ENCODE measurements at regions not wholly inside any gene's neighbourhood (a gene's known extent, or its start where the extent isn't known, plus 50 kb on each side); places are given as distances from the start of the nearest gene placed in this dataset.
A peak's percentile ranks its signal among the peaks of the same experiment; 100 is the strongest.

DNA sequence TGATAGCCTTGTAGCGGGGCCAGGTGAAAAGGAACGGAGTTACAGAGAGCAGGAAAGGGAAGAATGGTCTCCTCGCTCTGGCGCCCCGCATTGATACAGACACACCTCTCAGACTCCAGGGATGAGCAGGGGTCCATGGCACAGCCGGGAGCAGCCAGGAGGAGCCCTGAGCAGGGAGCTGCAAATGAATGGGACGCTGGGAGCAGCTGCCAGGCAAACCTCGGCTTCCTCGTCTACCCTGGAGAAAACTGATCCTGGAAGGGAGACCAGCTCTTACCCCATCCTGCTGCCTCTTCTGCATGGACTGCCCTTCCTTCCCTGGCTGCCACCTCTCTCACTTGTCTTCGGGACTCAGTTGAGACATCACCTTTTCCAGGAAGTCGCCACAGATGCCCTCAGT, 97.3 kb upstream of the MAFB start:
- ATAC-seq (ENCODE audit: poor library complexity) (no peak), DNase-seq (no peak)
- Histone ChIP-seq H3K27ac (ENCODE audit: low read depth in 1 of 2, low read length in 2 of 2) (no peak overlapping the region), H3K36me3 (ENCODE audit: insufficient read depth, low read length) (no peaks in the 10 kb centered on the region), H3K4me1 (ENCODE audit: insufficient read depth, low read length) (peaks cover 4% of the 10 kb centered on the region), H3K9me3 (ENCODE audit: control insufficient read depth in 1 of 2, insufficient read depth in 1 of 2, low read length in 2 of 2) (no peaks in the 10 kb centered on the region), H3K4me3 (ENCODE audit: low read length) (no peak overlapping the region), H3K27me3 (ENCODE audit: control insufficient read depth in 1 of 2, insufficient read depth in 2 of 2, low read length in 2 of 2) (no peaks in the 10 kb centered on the region)
- Mint-ChIP-seq H3K27ac (no peak overlapping the region), H3K36me3 (ENCODE audit: low read depth) (no peaks in the 10 kb centered on the region), H3K27me3 (peaks cover 15% of the 10 kb centered on the region), H3K4me1 (ENCODE audit: low read depth) (no peaks in the 10 kb centered on the region), H3K9me3 (no peaks in the 10 kb centered on the region), H3K4me3 (no peak overlapping the region)
- intact Hi-C loops (cut with DNase I, micrococcal nuclease) = no loop called here
- ChIA-PET POLR2A (no interaction called here), CTCF (no interaction called here)
- TF ChIP-seq, protein P1, sequence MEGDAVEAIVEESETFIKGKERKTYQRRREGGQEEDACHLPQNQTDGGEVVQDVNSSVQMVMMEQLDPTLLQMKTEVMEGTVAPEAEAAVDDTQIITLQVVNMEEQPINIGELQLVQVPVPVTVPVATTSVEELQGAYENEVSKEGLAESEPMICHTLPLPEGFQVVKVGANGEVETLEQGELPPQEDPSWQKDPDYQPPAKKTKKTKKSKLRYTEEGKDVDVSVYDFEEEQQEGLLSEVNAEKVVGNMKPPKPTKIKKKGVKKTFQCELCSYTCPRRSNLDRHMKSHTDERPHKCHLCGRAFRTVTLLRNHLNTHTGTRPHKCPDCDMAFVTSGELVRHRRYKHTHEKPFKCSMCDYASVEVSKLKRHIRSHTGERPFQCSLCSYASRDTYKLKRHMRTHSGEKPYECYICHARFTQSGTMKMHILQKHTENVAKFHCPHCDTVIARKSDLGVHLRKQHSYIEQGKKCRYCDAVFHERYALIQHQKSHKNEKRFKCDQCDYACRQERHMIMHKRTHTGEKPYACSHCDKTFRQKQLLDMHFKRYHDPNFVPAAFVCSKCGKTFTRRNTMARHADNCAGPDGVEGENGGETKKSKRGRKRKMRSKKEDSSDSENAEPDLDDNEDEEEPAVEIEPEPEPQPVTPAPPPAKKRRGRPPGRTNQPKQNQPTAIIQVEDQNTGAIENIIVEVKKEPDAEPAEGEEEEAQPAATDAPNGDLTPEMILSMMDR (IDR thresholded peaks at IDR 0.05) = no peak

DNA sequence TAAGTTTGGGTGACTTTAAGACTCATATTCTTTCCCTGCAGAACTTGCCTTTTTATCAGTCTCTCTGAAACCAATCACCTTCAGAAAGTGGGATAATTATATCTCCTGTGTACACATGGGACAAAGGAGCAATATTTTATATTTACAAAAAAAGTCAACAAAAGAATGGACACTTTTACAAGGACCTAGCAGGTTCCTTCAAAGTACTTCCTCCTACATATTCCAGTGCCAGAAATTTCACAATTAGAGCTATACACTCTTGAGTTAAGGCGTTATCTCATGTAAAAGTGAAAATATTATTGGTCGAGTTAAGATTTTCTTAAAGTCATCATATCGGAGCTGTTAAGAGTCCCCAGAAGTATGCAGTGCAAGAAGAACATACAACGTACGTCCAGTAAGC, 98.9 kb upstream of the MAFB start:
- ATAC-seq (ENCODE audit: poor library complexity) = no peak
- intact Hi-C loops (cut with DNase I, micrococcal nuclease) = no loop called here
- no peaks in the 10 kb centered on the region for H3K36me3 ChIP-seq (ENCODE audit: insufficient read depth, low read length)
- no peak for DNase-seq
- Mint-ChIP-seq H3K4me3 (no peak overlapping the region), H3K27me3 (peaks cover 15% of the 10 kb centered on the region), H3K36me3 (ENCODE audit: low read depth) (no peaks in the 10 kb centered on the region), H3K27ac (no peak overlapping the region), H3K4me1 (ENCODE audit: low read depth) (no peaks in the 10 kb centered on the region), H3K9me3 (no peaks in the 10 kb centered on the region)
- H3K27me3 ChIP-seq (ENCODE audit: control insufficient read depth in 1 of 2, insufficient read depth in 2 of 2, low read length in 2 of 2) = no peaks in the 10 kb centered on the region
- ChIA-PET POLR2A (no interaction called here), CTCF (no interaction called here)
- no peak overlapping the region for H3K4me3 ChIP-seq (ENCODE audit: low read length)
- H3K4me1 ChIP-seq (ENCODE audit: insufficient read depth, low read length) = no peaks in the 10 kb centered on the region
- H3K9me3 ChIP-seq (ENCODE audit: control insufficient read depth in 1 of 2, insufficient read depth in 1 of 2, low read length in 2 of 2) = no peaks in the 10 kb centered on the region
- TF ChIP-seq, protein P1 (IDR thresholded peaks at IDR 0.05) = no peak
- no peak overlapping the region for H3K27ac ChIP-seq (ENCODE audit: low read depth in 1 of 2, low read length in 2 of 2)

DNA sequence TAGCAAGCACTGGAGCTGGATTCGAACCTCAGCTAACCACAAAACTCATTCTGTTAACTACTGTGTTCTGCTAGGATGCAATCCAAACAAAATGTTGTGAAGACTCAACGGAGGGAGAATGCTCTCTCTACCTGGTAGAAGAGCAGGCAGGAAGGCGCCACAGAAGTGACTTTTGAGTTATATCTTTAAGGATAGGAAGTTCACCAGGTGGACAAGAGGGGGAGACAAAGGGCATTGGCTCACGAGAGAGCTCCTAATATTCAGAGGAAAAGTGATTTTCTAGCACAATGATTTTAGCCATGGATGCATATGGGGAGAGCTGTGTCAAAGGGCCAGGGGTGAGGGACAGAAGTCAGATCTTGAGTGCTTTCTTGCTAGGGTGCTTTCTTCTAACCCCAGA, 108.4 kb upstream of the MAFB start:
- no peaks in the 10 kb centered on the region for H3K36me3 ChIP-seq (ENCODE audit: insufficient read depth, low read length)
- intact Hi-C loops (cut with DNase I, micrococcal nuclease) = no loop called here
- H3K9me3 ChIP-seq (ENCODE audit: control insufficient read depth in 1 of 2, insufficient read depth in 1 of 2, low read length in 2 of 2) = no peaks in the 10 kb centered on the region
- no peak for ATAC-seq (ENCODE audit: poor library complexity)
- no peak overlapping the region for H3K4me3 ChIP-seq (ENCODE audit: low read length)
- Mint-ChIP-seq H3K4me3 (no peak overlapping the region), H3K27ac (no peak overlapping the region), H3K9me3 (no peaks in the 10 kb centered on the region), H3K27me3 (no peaks in the 10 kb centered on the region), H3K4me1 (ENCODE audit: low read depth) (no peaks in the 10 kb centered on the region), H3K36me3 (ENCODE audit: low read depth) (no peaks in the 10 kb centered on the region)
- H3K4me1 ChIP-seq (ENCODE audit: insufficient read depth, low read length) = no peaks in the 10 kb centered on the region
- ChIA-PET POLR2A (no interaction called here), CTCF (no interaction called here)
- peak in 1 of 14 experiments; percentile 9 for DNase-seq
- no peak overlapping the region for H3K27ac ChIP-seq (ENCODE audit: low read depth in 1 of 2, low read length in 2 of 2)
- no peaks in the 10 kb centered on the region for H3K27me3 ChIP-seq (ENCODE audit: control insufficient read depth in 1 of 2, insufficient read depth in 2 of 2, low read length in 2 of 2)
- TF ChIP-seq, protein P1 (IDR thresholded peaks at IDR 0.05) = no peak

Measured in CD4-positive, alpha-beta T cell (primary cell).